GM21447 (cell line): ENCODE measurements at regions not wholly inside any gene's neighbourhood (a gene's known extent, or its start where the extent isn't known, plus 50 kb on each side); places are given as distances from the start of the nearest gene placed in this dataset.
"Not testable (repeated sequence)": the region's sequence is repeated elsewhere in the genome, so short reads cannot be mapped to it uniquely, and the experiment has no call there.

Experiments used
- ATAC-seq: cut with Tn5 transposase; IDR thresholded peaks from one replicate; pipeline ENCODE4 v1.9.1; 2021; ENCODE audit not compliant: unreplicated experiment

DNA sequence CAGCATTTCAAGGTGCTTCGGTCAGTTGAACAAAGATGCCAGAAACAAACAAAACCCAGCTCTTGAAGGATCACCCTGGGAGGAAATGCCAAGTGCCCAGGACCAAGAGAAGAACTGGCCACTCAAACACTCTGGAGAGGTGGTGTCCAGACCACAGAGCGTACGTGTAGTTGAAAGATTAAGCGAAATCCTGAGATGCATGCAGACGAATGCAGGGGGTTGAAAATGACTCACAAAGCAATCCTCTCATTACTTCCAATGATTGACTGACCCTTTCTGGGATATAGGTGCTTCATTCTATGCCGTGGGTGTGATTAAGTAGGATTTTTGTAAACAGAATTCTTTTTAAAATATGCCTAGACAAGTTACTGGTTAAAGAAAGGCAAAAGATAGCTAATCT is 71.5 kb upstream of the ATXN1 start:
- no peak for ATAC-seq

DNA sequence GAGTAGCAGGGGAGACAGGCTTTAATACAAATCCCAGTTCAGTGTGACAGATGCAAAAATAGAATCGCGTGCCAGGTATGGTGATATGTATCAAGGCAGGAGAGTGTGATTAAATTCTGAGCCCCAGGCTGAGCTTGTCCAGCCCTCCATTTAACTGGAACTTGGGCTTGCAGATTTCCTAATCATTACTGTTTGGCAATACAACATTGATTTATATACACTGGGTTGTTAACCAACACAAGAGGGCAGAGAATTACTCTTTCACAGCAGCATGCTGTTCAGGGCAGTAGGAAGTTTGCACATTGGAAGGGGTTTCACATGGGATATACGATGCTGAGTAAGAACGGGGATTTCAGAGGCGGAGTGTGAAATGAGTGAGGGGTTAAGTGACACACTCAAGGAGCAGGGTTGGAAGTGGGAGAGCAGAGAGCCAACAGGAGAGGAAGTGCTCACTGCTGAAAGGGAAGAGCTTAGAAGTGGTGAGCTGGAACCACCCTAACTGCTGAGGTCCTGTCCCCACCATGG is 70.8 kb upstream of the ATXN1 start:
- no peak for ATAC-seq

DNA sequence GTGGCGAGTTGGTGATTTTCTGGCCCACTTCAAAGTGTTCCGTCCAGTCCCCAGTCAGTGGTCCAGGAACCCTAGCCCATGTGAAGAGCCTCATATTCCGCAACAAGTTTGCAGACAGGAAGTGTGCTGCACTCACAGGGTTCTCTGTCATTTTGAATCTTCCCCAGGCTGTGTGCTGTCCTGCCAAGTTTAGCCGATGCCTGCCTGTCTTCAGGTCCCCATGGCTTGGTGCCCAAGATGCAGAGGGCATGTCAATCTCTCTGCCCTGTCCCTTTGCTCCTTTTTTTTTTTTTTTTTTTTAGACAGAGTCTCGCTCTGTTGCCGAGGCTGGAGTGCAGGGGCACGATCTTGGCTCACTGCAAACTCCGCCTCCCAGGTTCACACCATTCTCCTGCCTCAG is 69.9 kb upstream of the ATXN1 start:
- no peak for ATAC-seq

DNA sequence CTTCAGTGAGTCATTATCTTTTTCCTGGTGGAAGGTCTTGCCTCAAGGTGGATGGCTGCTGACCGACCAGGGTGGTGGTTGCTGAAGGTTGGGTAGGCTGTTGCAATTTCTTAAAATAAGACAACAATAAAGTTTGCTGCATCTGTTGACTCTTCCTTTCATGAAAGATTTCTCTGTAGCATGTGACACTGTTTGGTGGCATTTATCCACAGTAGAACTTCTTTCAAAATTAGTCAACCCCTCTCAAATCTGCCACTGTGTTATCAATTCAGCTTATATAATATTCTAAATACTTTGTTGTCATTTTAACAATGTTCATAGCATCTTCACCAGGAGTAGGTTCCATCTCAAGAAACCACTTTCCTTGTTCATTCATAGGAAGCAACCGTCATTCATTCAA is 66.8 kb upstream of the ATXN1 start:
- no peak for ATAC-seq

DNA sequence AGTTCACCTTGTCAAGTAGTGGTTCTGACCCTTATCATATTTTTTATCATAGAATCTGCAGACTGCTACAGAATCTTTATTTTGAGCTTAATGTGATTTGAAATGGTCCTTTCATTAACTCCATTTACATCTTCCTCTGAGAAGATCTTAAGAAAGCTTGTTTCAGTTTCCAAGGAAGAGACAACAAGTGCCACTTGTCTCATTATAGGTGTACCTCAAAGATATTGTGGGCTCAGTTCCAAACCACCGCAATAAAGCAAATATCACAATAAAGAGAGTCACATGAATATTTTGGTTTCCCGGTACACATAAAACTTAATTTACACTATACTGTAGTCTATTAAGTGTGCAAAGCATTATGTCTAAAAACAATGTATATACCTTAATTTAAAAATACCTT is 66.4 kb upstream of the ATXN1 start:
- no peak for ATAC-seq

DNA sequence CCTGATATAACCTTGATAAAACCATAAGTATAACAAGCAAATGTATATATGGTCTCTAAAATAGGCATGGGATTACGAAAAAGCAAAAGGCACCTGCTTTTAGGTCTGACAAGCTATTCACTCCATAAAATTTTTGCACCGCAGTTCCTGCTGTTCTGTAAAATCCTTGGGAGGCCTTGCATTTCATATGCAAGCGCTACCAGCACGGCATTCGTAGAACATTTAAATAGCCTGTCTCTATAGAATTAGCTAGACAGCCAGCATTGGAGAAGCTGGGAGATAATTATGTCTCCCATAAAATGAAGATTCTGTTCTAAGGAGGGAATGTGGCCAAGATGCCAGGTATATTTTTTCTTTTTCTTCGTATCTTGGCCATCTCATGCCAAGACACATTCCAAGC is 64.5 kb upstream of the ATXN1 start:
- ATAC-seq = no peak

DNA sequence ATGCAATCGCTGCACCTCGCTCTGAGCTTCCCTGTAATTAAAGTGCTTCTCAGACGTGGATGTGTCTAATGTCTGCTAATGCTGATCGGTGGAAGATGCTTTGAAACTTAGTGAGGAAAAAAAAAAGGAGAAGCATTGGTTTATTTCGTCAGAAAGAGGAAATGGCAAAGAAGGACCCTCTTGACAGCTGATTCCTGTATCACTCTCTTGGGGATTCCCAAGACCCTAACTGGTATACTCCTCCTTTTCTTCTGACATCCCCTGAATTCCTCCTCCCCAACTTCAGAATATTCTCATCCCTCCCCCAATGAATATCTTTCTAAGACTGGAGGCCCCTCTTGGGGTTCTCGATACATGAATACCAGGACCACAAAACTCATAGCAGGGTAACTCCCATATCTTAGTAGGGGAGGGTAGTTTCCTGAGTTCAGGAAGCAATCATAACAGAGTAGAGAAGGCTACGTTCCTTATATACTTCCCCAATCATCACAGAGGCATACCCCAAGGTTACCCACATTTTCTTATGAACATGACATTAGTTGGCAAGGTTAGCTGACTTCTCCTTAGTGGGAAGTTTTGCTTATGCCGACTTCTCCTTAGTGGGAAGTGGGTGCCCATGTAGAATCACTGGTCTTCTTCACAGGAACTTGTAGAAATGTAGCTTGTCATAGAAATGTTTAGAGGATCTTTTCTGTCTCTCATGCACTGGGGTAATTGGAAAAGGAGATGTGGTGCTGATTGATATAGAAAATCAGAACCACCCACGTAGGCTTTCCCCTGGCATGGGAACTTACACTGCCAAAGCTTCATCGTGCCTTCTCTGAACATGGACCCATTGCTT is 63.8 kb upstream of the ATXN1 start:
- no peak for ATAC-seq

DNA sequence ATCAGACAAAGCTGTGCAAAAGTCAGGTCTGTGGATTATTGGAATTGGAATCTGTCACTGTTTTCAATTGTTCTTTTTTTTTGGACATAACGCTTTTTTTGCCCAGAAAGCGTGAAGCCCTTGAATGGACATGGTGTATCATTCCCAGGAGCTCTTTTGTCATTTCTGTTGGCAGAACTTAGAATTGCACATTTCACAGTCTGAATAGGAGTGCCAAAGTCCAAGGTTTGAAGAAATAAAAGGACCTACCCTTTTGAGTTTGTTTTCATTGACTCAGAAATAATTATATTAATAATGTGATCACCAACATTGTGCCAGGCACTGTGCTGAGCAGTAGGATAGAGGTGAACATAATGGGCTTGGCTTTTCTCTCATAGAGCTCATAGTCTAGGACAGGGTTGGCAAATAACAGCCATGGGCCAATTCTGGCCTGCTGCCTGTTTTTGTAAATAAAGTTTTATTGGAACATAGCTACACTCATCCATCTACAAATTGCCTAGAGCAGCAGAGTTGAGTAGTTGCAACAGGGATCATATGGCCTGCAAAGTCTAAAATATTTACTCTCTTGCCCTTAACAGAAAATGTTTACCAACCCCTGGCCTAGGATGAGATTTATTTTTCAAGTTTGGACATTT is 62.6 kb upstream of the ATXN1 start:
- no peak for ATAC-seq

DNA sequence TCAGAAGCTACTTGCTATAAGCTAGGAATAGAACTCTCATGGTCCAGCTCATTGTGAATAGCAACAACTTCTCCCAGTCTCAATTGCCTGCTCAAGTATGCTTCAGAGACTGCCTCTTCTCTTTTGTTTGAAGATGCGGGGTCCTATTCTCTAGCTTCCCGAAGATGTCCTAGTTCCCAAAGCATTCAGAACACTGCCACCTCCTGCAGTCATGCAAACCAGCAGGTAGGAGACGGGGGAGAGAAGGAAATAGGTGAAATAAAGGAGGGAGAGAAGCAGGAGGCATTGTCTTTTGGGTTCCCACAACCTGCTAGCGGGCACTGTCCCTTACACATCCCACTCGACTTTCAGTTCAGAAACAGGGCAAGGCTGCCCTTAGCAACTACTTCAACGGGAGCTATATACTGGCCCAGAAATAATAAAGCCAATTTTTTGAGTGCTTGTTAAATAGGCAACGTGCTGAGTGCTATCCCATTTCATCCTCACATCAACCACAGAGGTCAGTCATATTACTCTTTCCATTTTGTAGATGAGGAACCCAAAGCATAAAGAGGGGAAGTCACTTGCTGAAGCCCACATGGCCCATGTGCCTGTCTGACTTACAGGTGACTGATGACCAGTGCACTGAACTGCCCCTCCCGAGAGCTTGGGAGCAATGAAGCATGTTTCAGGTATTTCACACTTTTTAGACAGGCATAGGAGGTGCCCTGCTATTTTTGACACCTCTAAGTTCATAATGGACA is 61.9 kb upstream of the ATXN1 start:
- no peak for ATAC-seq

DNA sequence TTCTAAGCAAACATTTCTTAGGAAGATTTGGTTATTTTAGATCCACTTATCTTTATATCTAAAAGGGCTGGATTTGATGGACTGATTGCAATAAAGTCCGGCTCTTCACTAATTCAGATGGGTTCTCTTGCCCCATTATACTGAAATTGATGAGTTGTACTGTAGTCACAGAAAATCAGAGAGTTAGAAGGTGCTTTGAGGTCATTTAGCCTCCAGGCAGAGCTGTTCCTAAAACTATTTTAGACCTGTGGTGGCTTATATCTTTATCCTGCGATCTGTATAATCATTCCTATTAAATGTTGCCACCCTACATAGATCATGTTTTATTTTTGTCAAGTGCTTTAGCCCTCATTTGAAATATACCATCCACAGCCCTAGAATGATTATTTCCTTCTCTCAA is 61.3 kb upstream of the ATXN1 start:
- ATAC-seq = no peak

DNA sequence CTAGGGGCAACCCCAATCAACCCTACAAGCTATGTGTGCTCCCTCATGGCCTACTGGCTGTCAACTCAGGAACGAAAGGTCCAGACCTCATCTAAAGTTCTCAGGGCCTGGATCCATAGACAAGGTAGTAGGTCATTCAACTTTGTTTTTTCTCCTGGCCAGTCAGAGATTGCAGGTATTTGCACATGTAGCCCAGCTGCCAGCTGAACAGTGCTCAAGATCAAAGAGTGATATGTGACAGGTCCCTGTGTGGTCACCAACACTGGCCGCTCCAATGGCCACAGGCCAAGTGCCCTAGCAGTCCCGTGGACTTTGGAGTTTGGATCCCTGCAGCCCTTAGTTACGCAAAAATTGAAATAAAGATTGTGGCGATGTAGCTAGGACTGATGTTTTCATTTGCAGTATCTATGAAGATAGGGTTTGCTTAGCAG is 60.6 kb upstream of the ATXN1 start:
- no peak for ATAC-seq

DNA sequence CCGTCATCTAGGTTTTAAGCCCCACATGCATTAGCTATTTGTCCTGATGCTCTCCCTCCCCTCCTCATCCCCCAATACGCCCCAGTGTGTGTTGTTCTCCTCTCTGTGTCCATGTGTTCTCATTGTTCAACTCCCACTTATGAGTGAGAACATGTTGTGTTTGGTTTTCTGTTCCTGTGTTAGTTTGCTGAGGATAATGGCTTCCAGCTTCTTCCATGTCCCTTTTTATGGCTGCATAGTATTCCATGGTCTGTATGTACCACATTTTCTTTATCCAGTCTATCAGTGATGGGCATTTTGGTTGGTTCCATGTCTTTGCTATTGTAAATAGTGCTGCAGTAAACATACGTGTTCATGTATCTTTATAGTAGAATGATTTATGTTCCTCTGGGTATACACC is 59.0 kb upstream of the ATXN1 start:
- ATAC-seq = not testable (repeated sequence)

DNA sequence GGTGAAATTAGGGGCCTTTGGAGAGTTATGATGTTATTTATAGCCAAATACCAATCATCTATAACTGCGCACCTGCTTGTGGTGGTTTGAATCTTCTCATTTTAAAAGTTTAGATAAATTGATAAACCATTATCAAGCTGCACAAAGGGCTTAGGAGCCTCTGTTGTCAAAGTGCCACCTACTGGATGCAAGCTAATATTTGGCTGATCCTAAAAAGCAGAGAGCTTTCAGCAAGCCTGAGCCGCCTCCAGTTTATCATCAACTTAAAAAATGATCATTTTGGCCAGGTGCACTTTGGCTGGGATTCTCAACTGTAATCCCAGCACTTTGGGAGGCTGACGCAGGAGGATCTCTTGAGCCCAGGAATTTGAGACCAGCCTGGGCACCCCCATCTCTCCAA is 58.5 kb upstream of the ATXN1 start:
- ATAC-seq = no peak

DNA sequence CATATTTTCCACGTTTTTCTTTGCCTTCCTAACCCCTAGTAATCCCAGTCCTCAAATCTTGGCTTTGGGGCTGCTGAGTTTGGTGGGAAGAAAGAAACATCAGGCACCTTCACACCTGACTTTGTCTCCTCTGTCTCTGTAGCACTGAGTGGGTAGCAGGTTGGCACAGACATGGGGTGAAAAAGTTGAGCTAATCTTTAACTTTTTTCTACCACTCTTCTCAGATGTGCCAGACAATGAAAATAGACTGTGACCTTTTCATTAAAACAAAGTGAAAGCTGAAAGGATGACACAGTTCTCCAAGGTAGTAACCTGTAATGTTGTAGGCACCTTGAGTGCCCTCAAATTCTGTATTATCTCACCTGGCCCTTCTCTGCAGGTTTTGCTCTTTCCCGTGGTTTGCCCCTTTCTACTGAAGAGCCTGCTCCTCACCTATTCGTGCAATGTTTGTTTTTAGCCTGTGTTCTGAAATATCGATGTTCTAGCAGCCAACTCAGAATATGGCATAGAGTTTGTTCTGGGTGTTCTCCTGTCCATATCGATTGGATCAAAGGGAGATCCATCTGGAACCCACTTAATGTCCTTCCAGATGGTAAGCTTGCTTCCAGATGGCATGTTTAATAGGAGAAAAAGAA is 57.8 kb upstream of the ATXN1 start:
- ATAC-seq = no peak

DNA sequence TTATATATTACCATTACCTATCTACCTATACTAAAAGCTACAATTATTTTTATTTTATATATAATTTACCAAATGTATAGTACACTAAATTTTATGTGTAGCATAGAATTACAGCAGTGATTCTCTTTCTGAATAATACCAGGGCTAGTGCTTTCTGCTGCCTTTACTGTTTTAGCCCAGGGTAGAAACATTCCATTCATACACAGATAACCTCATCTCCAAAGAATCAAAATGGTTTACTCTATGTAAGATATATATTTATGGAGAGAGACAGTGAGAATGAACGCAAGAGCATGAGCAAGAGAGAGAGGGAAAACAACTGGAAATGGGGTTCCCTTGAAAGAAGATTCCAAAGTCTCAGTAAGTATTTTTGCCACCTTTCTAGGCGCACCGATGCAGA is 56.3 kb upstream of the ATXN1 start:
- no peak for ATAC-seq

DNA sequence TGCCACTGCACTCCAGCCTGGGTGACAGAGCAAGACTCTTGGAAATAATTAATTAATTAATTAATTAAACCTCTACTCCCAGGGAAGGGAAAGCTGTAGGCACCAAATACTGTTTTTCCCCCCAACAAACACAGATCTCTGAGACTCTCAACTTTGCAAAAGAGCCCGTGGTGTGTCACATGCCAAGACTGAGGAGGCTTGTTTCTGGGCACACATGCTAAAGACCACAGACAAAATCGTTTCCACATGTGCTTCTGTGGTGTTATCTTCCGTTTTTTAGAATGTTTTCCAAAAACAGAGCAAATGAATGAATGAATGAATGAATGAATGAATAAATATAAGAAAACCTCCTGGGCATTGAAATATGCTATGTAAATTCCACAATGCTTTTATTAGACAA is 55.6 kb upstream of the ATXN1 start:
- no peak for ATAC-seq

DNA sequence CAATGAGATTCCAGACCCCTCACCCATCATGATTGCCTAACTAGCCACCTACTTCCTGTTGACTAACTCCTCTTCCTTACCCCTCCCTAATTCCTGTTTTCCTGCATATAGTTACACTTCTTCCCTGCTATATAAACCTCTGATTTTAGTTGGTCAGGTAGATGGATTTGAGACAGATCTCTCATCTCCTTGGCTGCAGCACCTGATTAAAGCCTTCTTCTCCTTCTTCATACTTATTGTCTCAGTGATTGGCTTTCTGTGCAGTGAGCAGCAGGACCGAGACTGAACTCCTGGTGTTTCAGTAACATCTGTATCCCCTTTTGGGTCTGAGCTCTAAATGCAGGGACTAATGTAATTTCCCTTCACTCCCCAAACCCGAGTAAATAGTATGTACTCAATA is 51.7 kb upstream of the ATXN1 start:
- ATAC-seq = no peak

DNA sequence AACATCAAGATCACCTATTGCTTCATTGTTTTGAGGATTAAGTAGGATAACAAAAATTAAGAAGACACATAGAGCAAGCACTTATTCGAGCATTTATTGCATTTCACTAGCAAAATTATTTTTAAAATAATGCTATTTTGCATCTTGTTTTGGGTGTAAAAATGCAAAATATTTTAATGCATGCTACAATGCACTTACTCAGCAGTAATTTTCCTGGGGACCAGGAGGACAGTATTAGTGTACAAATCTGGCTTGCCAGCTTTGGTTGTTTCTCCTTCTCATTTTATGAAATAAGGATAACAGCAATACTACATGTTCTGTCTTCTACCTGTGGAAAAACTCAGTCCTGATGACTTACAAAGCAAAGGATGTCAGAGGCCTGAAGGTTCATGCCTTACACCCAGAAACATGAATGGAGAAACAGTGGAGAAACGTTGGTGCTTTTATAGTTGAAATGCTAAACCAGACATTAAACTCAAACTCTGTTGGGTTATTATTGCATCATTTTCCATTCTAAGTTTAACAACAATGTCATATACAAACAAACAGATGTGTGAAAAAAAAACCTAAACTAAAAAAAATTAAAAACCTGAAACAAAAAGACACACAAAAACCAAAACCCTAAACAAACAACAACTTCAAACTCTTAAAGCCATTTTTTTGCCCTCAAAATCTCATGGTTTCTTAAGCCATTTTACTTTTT is 50.2 kb upstream of the ATXN1 start:
- no peak for ATAC-seq
